DMS79 treated with DMSO at 0.1 percent for 48 hours (cell line): ENCODE measurements at regions not wholly inside any gene's neighbourhood (a gene's known extent, or its start where the extent isn't known, plus 50 kb on each side); places are given as distances from the start of the nearest gene placed in this dataset.

Experiments
- DNase-seq: peaks from one replicate; lab custom pipeline; 2025; lab: John Stamatoyannopoulos, UW

GRCh38 chr3:42012935-42013690 is 51.2 kb upstream of the ULK4 start:
- peak; percentile 51 for DNase-seq

DNA sequence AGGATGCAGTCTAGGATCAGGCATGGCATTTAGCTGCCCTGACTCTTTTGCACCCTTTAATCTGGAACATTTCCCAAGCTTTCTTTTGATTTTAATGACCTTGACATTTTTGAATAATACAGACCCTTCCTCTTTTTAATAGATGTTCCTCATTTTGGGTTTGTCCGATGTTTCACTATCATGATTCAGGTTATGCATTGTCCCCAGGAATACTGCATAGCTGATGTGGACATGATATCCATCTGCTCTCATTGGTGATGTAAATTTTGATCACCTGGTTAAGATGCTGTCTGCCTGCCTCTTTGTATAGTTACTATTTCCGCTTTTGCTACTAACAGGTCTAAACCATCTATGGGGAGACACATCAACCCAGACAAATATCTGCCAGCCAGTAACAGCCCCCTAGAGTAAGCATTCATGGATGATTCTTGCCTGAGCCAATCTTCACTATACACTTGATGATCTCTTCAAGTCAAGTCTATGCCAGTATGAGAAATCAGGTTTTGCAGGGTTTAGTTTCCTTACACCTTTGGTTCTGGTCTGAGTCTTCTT is 50.6 kb upstream of the ULK4 start:
- DNase-seq, result peak; percentile 51
